Bronchial epithelial cell (primary cell): ENCODE measurements at regions not wholly inside any gene's neighbourhood (a gene's known extent, or its start where the extent isn't known, plus 50 kb on each side); places are given as distances from the start of the nearest gene placed in this dataset.

ENCODE experiments used
- DNase-seq: peaks from one replicate; pipeline ENCODE4 v3.0.0-alpha.2; 2010; ENCODE audit warnings: low read depth
- FAIRE-seq: peaks from 2 replicates; lab custom pipeline; 2011; peaks lifted over from hg19 to GRCh38; lab: Jason Lieb, UNC
- H3K27me3 ChIP-seq: 2 replicates; pipeline ENCODE4 v1.5.1; 2011; ENCODE audit warnings: low read length; ENCODE audit not compliant: control insufficient read depth, insufficient read depth
- H3K36me3 ChIP-seq: 2 replicates; pipeline ENCODE4 v1.5.1; 2011; ENCODE audit warnings: low read length; ENCODE audit not compliant: control insufficient read depth, insufficient read depth
- H3K4me3 ChIP-seq: 2 replicates; pipeline ENCODE4 v1.5.1; 2011; ENCODE audit warnings: mild to moderate bottlenecking, low read depth, low read length, control low read depth
- CTCF ChIP-seq: IDR thresholded peaks from 2 replicates; pipeline ENCODE4 v1.5.1; 2011; ENCODE audit warnings: mild to moderate bottlenecking, moderate library complexity, low read length, control low read depth, inconsistent platforms; ENCODE audit not compliant: insufficient read depth, severe bottlenecking

- no peak overlapping the region for H3K4me3 ChIP-seq
- no peak for DNase-seq
- H3K27me3 ChIP-seq = no peaks in the 10 kb centered on the region
- H3K36me3 ChIP-seq = no peaks in the 10 kb centered on the region
- TF ChIP-seq CTCF = no peak
- FAIRE-seq = no peak
Measured at GRCh38 chr10:113274176-113274829, 278.6 kb upstream of the HABP2 start.

GRCh38 chr10:113278221-113278620, 274.6 kb upstream of the HABP2 start:
- no peak overlapping the region for H3K4me3 ChIP-seq
- no peaks in the 10 kb centered on the region for H3K36me3 ChIP-seq
- DNase-seq = no peak
- no peaks in the 10 kb centered on the region for H3K27me3 ChIP-seq
- no peak for FAIRE-seq
- no peak for TF ChIP-seq CTCF

GRCh38 chr10:113278664-113279063, 274.2 kb upstream of the HABP2 start:
- Histone ChIP-seq H3K36me3 (no peaks in the 10 kb centered on the region), H3K27me3 (no peaks in the 10 kb centered on the region), H3K4me3 (no peak overlapping the region)
- no peak for FAIRE-seq
- TF ChIP-seq CTCF = no peak
- DNase-seq = no peak

GRCh38 chr10:113279262-113279661, 273.6 kb upstream of the HABP2 start:
- no peak overlapping the region for H3K4me3 ChIP-seq
- TF ChIP-seq CTCF = no peak
- no peaks in the 10 kb centered on the region for H3K36me3 ChIP-seq
- no peaks in the 10 kb centered on the region for H3K27me3 ChIP-seq
- no peak for FAIRE-seq
- no peak for DNase-seq

- FAIRE-seq (no peak), DNase-seq (no peak)
- Histone ChIP-seq H3K4me3 (no peak overlapping the region), H3K27me3 (no peaks in the 10 kb centered on the region), H3K36me3 (no peaks in the 10 kb centered on the region)
- TF ChIP-seq CTCF = no peak
Measured at GRCh38 chr10:113282564-113282963, 270.3 kb upstream of the HABP2 start.

GRCh38 chr10:113283189-113283588, 269.7 kb upstream of the HABP2 start:
- Histone ChIP-seq H3K36me3 (no peaks in the 10 kb centered on the region), H3K27me3 (no peaks in the 10 kb centered on the region), H3K4me3 (no peak overlapping the region)
- FAIRE-seq (no peak), DNase-seq (no peak)
- TF ChIP-seq CTCF = no peak
